Lower lobe of right lung (tissue), 2 donors: ENCODE measurements at regions not wholly inside any gene's neighbourhood (a gene's known extent, or its start where the extent isn't known, plus 50 kb on each side); places are given as distances from the start of the nearest gene placed in this dataset.
A peak's percentile ranks its signal among the peaks of the same experiment; 100 is the strongest.

ENCODE experiments used
- ATAC-seq, 2 donors: fragments of 200-7000 bp; cut with Tn5 transposase; one replicate each; pipeline ENCODE4 v1.9.1; 2020 to 2022; ENCODE audit warnings: mild to moderate bottlenecking in 2 of 2, moderate library complexity in 2 of 2
- DNase-seq: peaks from one replicate; pipeline ENCODE4 v3.0.0-alpha.2; 2020
- H3K27ac ChIP-seq: fragments of 200-600 bp; one replicate; pipeline ENCODE4 v1.8.0; 2022
- H3K27me3 ChIP-seq: fragments of 200-600 bp; one replicate; pipeline ENCODE4 v1.8.0; 2022; ENCODE audit warnings: low read depth
- H3K36me3 ChIP-seq: fragments of 200-600 bp; one replicate; pipeline ENCODE4 v1.8.0; 2022; ENCODE audit warnings: mild to moderate bottlenecking
- H3K4me1 ChIP-seq: fragments of 200-600 bp; one replicate; pipeline ENCODE4 v1.8.0; 2022
- H3K4me3 ChIP-seq: fragments of 200-600 bp; one replicate; pipeline ENCODE4 v1.8.0; 2022; ENCODE audit warnings: mild to moderate bottlenecking
- H3K9me3 ChIP-seq: fragments of 200-600 bp; one replicate; pipeline ENCODE4 v1.8.0; 2022
- intact Hi-C: fragments of 100-400 bp; cut with DNase I; formaldehyde crosslinking; loops from one replicate; pipeline ENCODE4 v1.11.0; 2022
- TF ChIP-seq, protein P1 (sequence below): fragments of 200-600 bp; IDR thresholded peaks from one replicate; pipeline ENCODE4 v1.8.0; 2022; ENCODE audit warnings: antibody characterized with exemption, mild to moderate bottlenecking
- donor health status: DM: no; HTN: yes; CAD: no; lungs with severe emphysema.

GRCh38 chr14:104437703-104438102 lies 141.9 kb upstream of the C14orf180 start:
- Histone ChIP-seq H3K36me3 (no peaks in the 10 kb centered on the region), H3K27me3 (no peaks in the 10 kb centered on the region), H3K9me3 (no peaks in the 10 kb centered on the region), H3K27ac (no peak overlapping the region), H3K4me1 (peaks cover 20% of the 10 kb centered on the region), H3K4me3 (no peak overlapping the region)
- DNase-seq (no peak), ATAC-seq (no peak)
- TF ChIP-seq, protein P1, sequence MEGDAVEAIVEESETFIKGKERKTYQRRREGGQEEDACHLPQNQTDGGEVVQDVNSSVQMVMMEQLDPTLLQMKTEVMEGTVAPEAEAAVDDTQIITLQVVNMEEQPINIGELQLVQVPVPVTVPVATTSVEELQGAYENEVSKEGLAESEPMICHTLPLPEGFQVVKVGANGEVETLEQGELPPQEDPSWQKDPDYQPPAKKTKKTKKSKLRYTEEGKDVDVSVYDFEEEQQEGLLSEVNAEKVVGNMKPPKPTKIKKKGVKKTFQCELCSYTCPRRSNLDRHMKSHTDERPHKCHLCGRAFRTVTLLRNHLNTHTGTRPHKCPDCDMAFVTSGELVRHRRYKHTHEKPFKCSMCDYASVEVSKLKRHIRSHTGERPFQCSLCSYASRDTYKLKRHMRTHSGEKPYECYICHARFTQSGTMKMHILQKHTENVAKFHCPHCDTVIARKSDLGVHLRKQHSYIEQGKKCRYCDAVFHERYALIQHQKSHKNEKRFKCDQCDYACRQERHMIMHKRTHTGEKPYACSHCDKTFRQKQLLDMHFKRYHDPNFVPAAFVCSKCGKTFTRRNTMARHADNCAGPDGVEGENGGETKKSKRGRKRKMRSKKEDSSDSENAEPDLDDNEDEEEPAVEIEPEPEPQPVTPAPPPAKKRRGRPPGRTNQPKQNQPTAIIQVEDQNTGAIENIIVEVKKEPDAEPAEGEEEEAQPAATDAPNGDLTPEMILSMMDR = no peak
- intact Hi-C loops = no loop called here

GRCh38 chr14:104438166-104438887 lies 141.2 kb upstream of the C14orf180 start:
- Histone ChIP-seq H3K27me3 (no peaks in the 10 kb centered on the region), H3K36me3 (no peaks in the 10 kb centered on the region), H3K4me1 (peaks cover 20% of the 10 kb centered on the region), H3K4me3 (no peak overlapping the region), H3K27ac (no peak overlapping the region), H3K9me3 (no peaks in the 10 kb centered on the region)
- DNase-seq (peak; percentile 37), ATAC-seq (no peak)
- intact Hi-C loops = no loop called here
- TF ChIP-seq, protein P1 = no peak

- Histone ChIP-seq H3K36me3 (no peaks in the 10 kb centered on the region), H3K9me3 (no peaks in the 10 kb centered on the region), H3K4me1 (peaks cover 20% of the 10 kb centered on the region), H3K27ac (no peak overlapping the region), H3K4me3 (no peak overlapping the region), H3K27me3 (no peaks in the 10 kb centered on the region)
- DNase-seq = no peak
- no peak for ATAC-seq
- TF ChIP-seq, protein P1 = no peak
- intact Hi-C loops = no loop called here
Measured at GRCh38 chr14:104439625-104440024, 139.9 kb upstream of the C14orf180 start.

- Histone ChIP-seq H3K9me3 (no peaks in the 10 kb centered on the region), H3K36me3 (no peaks in the 10 kb centered on the region), H3K27me3 (no peaks in the 10 kb centered on the region), H3K27ac (no peak overlapping the region), H3K4me3 (no peak overlapping the region), H3K4me1 (peaks cover 20% of the 10 kb centered on the region)
- TF ChIP-seq, protein P1 = no peak
- no peak for DNase-seq
- intact Hi-C loops = no loop called here
- no peak for ATAC-seq
Measured at GRCh38 chr14:104440297-104440956, 139.1 kb upstream of the C14orf180 start.

DNA sequence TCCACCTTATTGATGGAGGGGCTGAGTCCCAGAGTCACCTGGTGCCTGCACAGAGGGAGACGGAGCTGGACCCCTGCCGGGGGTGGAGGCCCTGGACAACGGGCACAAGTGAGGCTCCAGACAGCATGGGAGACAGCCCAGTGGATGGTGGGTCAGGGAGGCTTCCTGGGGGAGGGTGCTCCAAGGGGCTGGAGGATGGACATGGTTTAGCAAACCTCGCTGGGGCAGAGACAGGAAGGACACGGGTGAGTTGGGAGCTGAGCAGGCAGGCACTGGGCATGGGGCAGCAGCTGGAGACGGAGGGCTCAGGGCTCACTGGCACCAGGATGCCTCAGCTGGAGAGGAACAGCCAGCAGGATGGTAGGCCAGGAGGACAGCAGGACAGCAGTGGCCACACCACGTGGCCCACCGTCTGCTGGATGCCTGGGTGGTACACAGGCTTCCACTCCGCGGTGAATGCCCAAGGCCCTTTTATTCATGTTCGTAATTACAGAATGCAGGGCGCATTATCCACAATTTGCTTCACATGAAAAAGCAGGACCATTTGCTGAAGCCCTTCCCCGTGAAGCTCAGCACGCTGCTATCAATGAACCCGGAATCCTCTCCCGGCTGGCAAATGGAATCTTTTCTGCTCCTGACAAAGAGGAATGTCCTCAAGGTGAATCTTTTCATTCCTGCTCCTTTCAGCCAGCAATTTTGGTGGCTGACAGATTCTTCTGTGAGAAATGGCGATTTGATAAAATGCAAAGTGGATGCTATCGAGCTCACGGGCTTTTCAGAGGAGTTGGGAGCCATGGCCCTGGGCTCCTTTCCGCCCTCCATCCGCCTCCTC lies 138.1 kb upstream of the C14orf180 start:
- H3K4me1 ChIP-seq = peaks cover 11% of the 10 kb centered on the region

More for the DNA sequence above, 138.1 kb upstream of the C14orf180 start:
- ATAC-seq (no peak), DNase-seq (no peak)
- TF ChIP-seq, protein P1 = no peak
- no peak overlapping the region for H3K27ac ChIP-seq
- H3K27me3 ChIP-seq = peaks cover 8% of the 10 kb centered on the region
- H3K36me3 ChIP-seq = no peaks in the 10 kb centered on the region
- no peaks in the 10 kb centered on the region for H3K9me3 ChIP-seq
- H3K4me3 ChIP-seq = no peak overlapping the region
- intact Hi-C loops = no loop called here
